Thoracic aorta (tissue), 2 donors: ENCODE measurements at regions not wholly inside any gene's neighbourhood (a gene's known extent, or its start where the extent isn't known, plus 50 kb on each side); places are given as distances from the start of the nearest gene placed in this dataset.
"Not testable (repeated sequence)": the region's sequence is repeated elsewhere in the genome, so short reads cannot be mapped to it uniquely, and the experiment has no call there.

Source experiments
- ATAC-seq: fragments of 150-250 bp; one replicate; pipeline ENCODE4 v1.8.0; 2017; ENCODE audit warnings: low read depth; ENCODE audit not compliant: insufficient number of reproducible peaks, low FRiP score
- DNase-seq: peaks from one replicate; pipeline ENCODE4 v3.0.0-alpha.2; 2020; ENCODE audit warnings: low spot score
- H3K27ac ChIP-seq, 2 donors: fragments of 200-600 bp; sonication (generic); 1 replicate in 1 of 2; 2 replicates in 1 of 2; pipeline ENCODE4 v1.5.1; 2016; ENCODE audit warnings: mild to moderate bottlenecking in 2 of 2, moderate library complexity in 2 of 2
- H3K27me3 ChIP-seq: fragments of 200-600 bp; sonication (generic); replicated peaks from 2 replicates; pipeline ENCODE4 v1.6.0; 2016; ENCODE audit warnings: mild to moderate bottlenecking; ENCODE audit not compliant: insufficient read depth
- H3K36me3 ChIP-seq: fragments of 200-600 bp; sonication (generic); one replicate; pipeline ENCODE4 v1.5.1; 2016
- H3K4me1 ChIP-seq, 2 donors: fragments of 200-600 bp; sonication (generic); 1 replicate in 1 of 2; 2 replicates in 1 of 2; pipeline versions ENCODE4 v1.5.1 to v1.6.0; 2016; ENCODE audit warnings: low read depth in 2 of 2, mild to moderate bottlenecking in 1 of 2; ENCODE audit not compliant: control insufficient read depth in 1 of 2
- H3K4me3 ChIP-seq: fragments of 200-600 bp; sonication (generic); 2 replicates; pipeline ENCODE4 v1.5.1; 2016; ENCODE audit warnings: mild to moderate bottlenecking
- H3K9me3 ChIP-seq: fragments of 200-600 bp; sonication (generic); 2 replicates; pipeline ENCODE4 v1.5.1; 2016
- CTCF ChIP-seq: fragments of 200-600 bp; sonication (generic); IDR thresholded peaks from one replicate; pipeline ENCODE4 v1.5.1; 2019; ENCODE audit warnings: antibody characterized with exemption

GRCh38 chr5:145661737-145662485 is 173.2 kb downstream of the PRELID2 start:
- no peak for TF ChIP-seq CTCF
- no peak overlapping the region for H3K27ac ChIP-seq
- ATAC-seq, result no peak

GRCh38 chr5:145660897-145661640 is 174.1 kb downstream of the PRELID2 start:
- no peak for ATAC-seq
- Histone ChIP-seq H3K9me3 (no peaks in the 10 kb centered on the region), H3K27me3 (no peaks in the 10 kb centered on the region), H3K27ac (no peak overlapping the region), H3K36me3 (no peaks in the 10 kb centered on the region), H3K4me3 (no peak overlapping the region), H3K4me1 (no peaks in the 10 kb centered on the region)
- TF ChIP-seq CTCF, result no peak
- no peak for DNase-seq

More at GRCh38 chr5:145661737-145662485, 173.2 kb downstream of the PRELID2 start:
- Histone ChIP-seq H3K36me3 (no peaks in the 10 kb centered on the region), H3K4me1 (no peaks in the 10 kb centered on the region), H3K27me3 (no peaks in the 10 kb centered on the region), H3K4me3 (no peak overlapping the region), H3K9me3 (no peaks in the 10 kb centered on the region)
- DNase-seq, result no peak

- TF ChIP-seq CTCF, result no peak
- Histone ChIP-seq H3K27ac (no peak overlapping the region), H3K36me3 (no peaks in the 10 kb centered on the region), H3K9me3 (peaks cover 5% of the 10 kb centered on the region), H3K4me3 (no peak overlapping the region), H3K27me3 (no peaks in the 10 kb centered on the region), H3K4me1 (no peaks in the 10 kb centered on the region)
- no peak for ATAC-seq
- DNase-seq, result no peak
These were observed 176.7 kb downstream of the PRELID2 start for GRCh38 chr5:145658435-145658834.

GRCh38 chr5:145652700-145653099 is 182.4 kb downstream of the PRELID2 start:
- ATAC-seq, H3K27ac ChIP-seq, H3K4me3 ChIP-seq: not testable (repeated sequence)

GRCh38 chr5:145647137-145647536 is 188.0 kb downstream of the PRELID2 start:
- H3K27ac ChIP-seq, H3K4me3 ChIP-seq, H3K9me3 ChIP-seq, DNase-seq, H3K4me1 ChIP-seq, H3K36me3 ChIP-seq, H3K27me3 ChIP-seq, ATAC-seq: not testable (repeated sequence)

More at GRCh38 chr5:145652700-145653099, 182.4 kb downstream of the PRELID2 start:
- H3K9me3 ChIP-seq, DNase-seq, H3K36me3 ChIP-seq, H3K4me1 ChIP-seq, H3K27me3 ChIP-seq: not testable (repeated sequence)

GRCh38 chr5:145643214-145643613 is 191.9 kb downstream of the PRELID2 start:
- not testable (repeated sequence) for H3K27ac ChIP-seq, H3K27me3 ChIP-seq, H3K4me3 ChIP-seq, H3K36me3 ChIP-seq, H3K4me1 ChIP-seq, DNase-seq, ATAC-seq, H3K9me3 ChIP-seq
